ENCODE measurements at regions not wholly inside any gene's neighbourhood (a gene's known extent, or its start where the extent isn't known, plus 50 kb on each side); places are given as distances from the start of the nearest gene placed in this dataset.

GRCh38 chr4:121477079-121477478 lies 96.3 kb upstream of the QRFPR start:
- CTCF ChIA-PET: no interaction called here

GRCh38 chr4:121472937-121473721 lies 92.3 kb upstream of the QRFPR start:
- ChIA-PET CTCF (interaction anchor here (0.6 kb wide), 1 partner anchor 1290 kb away, joined by 3 read pairs; no protein-coding TSS in a partner anchor), POLR2A (ENCODE audit: unreplicated experiment) (no interaction called here)
- no peak overlapping the region for H3K4me2 ChIP-seq
- intact Hi-C loops (cut with micrococcal nuclease; ENCODE audit: unreplicated experiment): no loop called here
- no TSS peak for BruUV-seq (replicated peaks)
- H3F3A ChIP-seq (ENCODE audit: insufficient read depth, low read depth): no peaks in the 10 kb centered on the region
- no peak overlapping the region for H3K27ac ChIP-seq
- H3K4me1 ChIP-seq (replicated peaks; ENCODE audit: insufficient read depth): no peaks in the 10 kb centered on the region
- no peaks in the 10 kb centered on the region for H3K9me3 ChIP-seq (ENCODE audit: insufficient read depth, low read depth)
- no peaks in the 10 kb centered on the region for H3K27me3 ChIP-seq (ENCODE audit: insufficient read depth, low read depth)
- H4K20me1 ChIP-seq (ENCODE audit: insufficient read depth): no peaks in the 10 kb centered on the region
- TF ChIP-seq EZH2 (IDR thresholded peaks at IDR 0.05; ENCODE audit: low read depth): no peak
- TF ChIP-seq CTCF (conservative IDR thresholded peaks at IDR 0.05): no peak
- H2AFZ ChIP-seq: 0 out of 2 replicates have a peak overlapping the region, but pooled peaks have one; percentile 18
- H3K9me2 ChIP-seq (ENCODE audit: insufficient read depth): 0 out of 2 replicates have a peak, but pooled peaks cover 4% of the 10 kb centered on the region
- no peaks in the 10 kb centered on the region for H3K79me2 ChIP-seq (ENCODE audit: low read depth)
- H3K36me3 ChIP-seq (ENCODE audit: low read depth): no peaks in the 10 kb centered on the region
- H3K4me3 ChIP-seq: no peak overlapping the region
- DNase-seq: no peak

More at GRCh38 chr4:121477079-121477478, 96.3 kb upstream of the QRFPR start:
- H3K27ac ChIP-seq: no peak overlapping the region
- H3F3A ChIP-seq (ENCODE audit: insufficient read depth, low read depth): no peaks in the 10 kb centered on the region
- H3K4me2 ChIP-seq: no peak overlapping the region
- no peak overlapping the region for H3K4me3 ChIP-seq
- BruUV-seq (replicated peaks): no TSS peak
- H2AFZ ChIP-seq: no peak overlapping the region
- H3K36me3 ChIP-seq (ENCODE audit: low read depth): no peaks in the 10 kb centered on the region
- H4K20me1 ChIP-seq (ENCODE audit: insufficient read depth): no peaks in the 10 kb centered on the region
- POLR2A ChIA-PET (ENCODE audit: unreplicated experiment): no interaction called here
- no peaks in the 10 kb centered on the region for H3K9me3 ChIP-seq (ENCODE audit: insufficient read depth, low read depth)
- intact Hi-C loops (cut with micrococcal nuclease; ENCODE audit: unreplicated experiment): no loop called here
- H3K9me2 ChIP-seq (ENCODE audit: insufficient read depth): 0 out of 2 replicates have a peak, but pooled peaks cover 4% of the 10 kb centered on the region
- no peaks in the 10 kb centered on the region for H3K79me2 ChIP-seq (ENCODE audit: low read depth)
- no peaks in the 10 kb centered on the region for H3K27me3 ChIP-seq (ENCODE audit: insufficient read depth, low read depth)
- no peak for DNase-seq
- TF ChIP-seq CTCF (conservative IDR thresholded peaks at IDR 0.05) (no peak), EZH2 (IDR thresholded peaks at IDR 0.05; ENCODE audit: low read depth) (no peak)
- no peaks in the 10 kb centered on the region for H3K4me1 ChIP-seq (replicated peaks; ENCODE audit: insufficient read depth)

GRCh38 chr4:121464854-121465253 lies 84.0 kb upstream of the QRFPR start:
- CTCF ChIA-PET: no interaction called here
- H3F3A ChIP-seq (ENCODE audit: insufficient read depth, low read depth): no peaks in the 10 kb centered on the region
- intact Hi-C loops (cut with micrococcal nuclease; ENCODE audit: unreplicated experiment): loop anchor here (5.0 kb wide), 1 partner anchor 192 kb away; no protein-coding TSS in a partner anchor
- no peaks in the 10 kb centered on the region for H3K27me3 ChIP-seq (ENCODE audit: insufficient read depth, low read depth)
- no peaks in the 10 kb centered on the region for H3K79me2 ChIP-seq (ENCODE audit: low read depth)
- H3K27ac ChIP-seq: no peak overlapping the region
- POLR2A ChIA-PET (ENCODE audit: unreplicated experiment): no interaction called here
- no peak overlapping the region for H2AFZ ChIP-seq
- H3K36me3 ChIP-seq (ENCODE audit: low read depth): no peaks in the 10 kb centered on the region
- no peaks in the 10 kb centered on the region for H4K20me1 ChIP-seq (ENCODE audit: insufficient read depth)
- H3K9me2 ChIP-seq (ENCODE audit: insufficient read depth): no peaks in the 10 kb centered on the region
- TF ChIP-seq EZH2 (IDR thresholded peaks at IDR 0.05; ENCODE audit: low read depth) (no peak), CTCF (conservative IDR thresholded peaks at IDR 0.05) (no peak)
- no peaks in the 10 kb centered on the region for H3K9me3 ChIP-seq (ENCODE audit: insufficient read depth, low read depth)
- H3K4me2 ChIP-seq: no peak overlapping the region
- DNase-seq: no peak
- no peaks in the 10 kb centered on the region for H3K4me1 ChIP-seq (replicated peaks; ENCODE audit: insufficient read depth)
- no TSS peak for BruUV-seq (replicated peaks)
- H3K4me3 ChIP-seq: no peak overlapping the region
